K562 (cell line): ENCODE measurements at regions not wholly inside any gene's neighbourhood (a gene's known extent, or its start where the extent isn't known, plus 50 kb on each side); places are given as distances from the start of the nearest gene placed in this dataset.

Experiments
- ATAC-seq: fragments of 200-7000 bp; cut with Tn5 transposase; 3 replicates; pipeline ENCODE4 v1.9.1; 2020; ENCODE audit warnings: moderate library complexity
- BruUV-seq: library from RNA; stranded (reverse); fragments of 400-500 nt; replicated peaks from 2 replicates; lab custom pipeline; 2021; lab: Mats Ljungman, UMichigan
- CTCF ChIA-PET: fragments of 300-600 bp; formaldehyde crosslinking; extraction: SDS; loops from one replicate; lab custom pipeline; 2021; ENCODE audit warnings: low intra/inter-chr PET ratio; lab: Yijun Ruan, JAX
- POLR2A ChIA-PET: fragments of 300-600, 350-650 bp; sonication (Branson Sonifier 250); formaldehyde crosslinking; extraction: SDS; loops from one replicate; lab custom pipeline; 2021; ENCODE audit warnings: antibody characterized with exemption, inconsistent platforms; lab: Yijun Ruan, JAX
- DNase-seq, 4 experiments: peaks; one replicate each; pipeline versions ENCODE4 v3.0.0 to v3.0.0-alpha.2; 2011 to 2018; ENCODE audit warnings: low spot score in 3 of 4, mixed read lengths in 3 of 4; ENCODE audit errors: extremely low read depth in 1 of 4
- FAIRE-seq: peaks from 2 replicates; lab custom pipeline; 2011; peaks lifted over from hg19 to GRCh38; lab: Jason Lieb, UNC
- H2AFZ ChIP-seq: 2 replicates; pipeline ENCODE4 v1.6.0; 2011; ENCODE audit warnings: low read depth, low read length, control low read depth, inconsistent platforms
- H3K27ac ChIP-seq: fragments of 200-600 bp; 3 replicates; pipeline ENCODE4 v1.8.0; 2011; ENCODE audit warnings: low read depth, mild to moderate bottlenecking, control low read depth, inconsistent platforms, low read length, moderate library complexity, mixed read lengths; ENCODE audit errors: extremely low read depth
- H3K27me3 ChIP-seq, 2 experiments: fragments of 300-600 bp in 1 of 2; 2 replicates in 1 of 2; 3 replicates in 1 of 2; pipeline versions ENCODE4 v1.6.0 to v1.8.0; 2011; ENCODE audit warnings: inconsistent platforms in 2 of 2, low read length in 2 of 2, mild to moderate bottlenecking in 1 of 2, mixed read lengths in 1 of 2, moderate library complexity in 1 of 2; ENCODE audit not compliant: control insufficient read depth in 2 of 2, insufficient read depth in 2 of 2
- H3K36me3 ChIP-seq: fragments of 300-600 bp; 3 replicates; pipeline ENCODE4 v1.8.0; 2011; ENCODE audit warnings: mild to moderate bottlenecking, low read length, inconsistent platforms; ENCODE audit not compliant: control insufficient read depth, insufficient read depth
- H3K4me1 ChIP-seq, 2 experiments: fragments of 200-600 bp in 1 of 2; replicated peaks in 1 of 2; 2 replicates in 1 of 2; 3 replicates in 1 of 2; pipeline versions ENCODE4 v1.5.1 to v1.8.0; 2011; ENCODE audit warnings: inconsistent platforms in 2 of 2, low read length in 2 of 2, mild to moderate bottlenecking in 1 of 2, mixed read lengths in 1 of 2, moderate library complexity in 1 of 2; ENCODE audit not compliant: control insufficient read depth in 2 of 2, insufficient read depth in 2 of 2
- H3K4me2 ChIP-seq: 2 replicates; pipeline ENCODE4 v1.6.1; 2011; ENCODE audit warnings: low read length, control low read depth, inconsistent platforms, mixed read lengths; ENCODE audit not compliant: insufficient read depth
- H3K4me3 ChIP-seq: fragments of 200-600 bp; sonication (generic), shearing (Covaris generic); 2 replicates; pipeline ENCODE4 v1.5.1; 2016; ENCODE audit warnings: control low read depth, inconsistent platforms
- H3K79me2 ChIP-seq: fragments of 200-600 bp; 3 replicates; pipeline ENCODE4 v1.8.0; 2011; ENCODE audit warnings: low read length, inconsistent platforms; ENCODE audit not compliant: control insufficient read depth, insufficient read depth
- H3K9ac ChIP-seq, 2 experiments: 2 replicates each; pipeline versions ENCODE4 v1.6.0 to v1.6.1; 2011; ENCODE audit warnings: low read depth in 2 of 2, low read length in 2 of 2, control low read depth in 1 of 2, inconsistent platforms in 1 of 2, mild to moderate bottlenecking in 1 of 2, mixed read lengths in 1 of 2; ENCODE audit not compliant: insufficient read depth in 1 of 2
- H3K9me1 ChIP-seq: one replicate; pipeline ENCODE4 v1.6.0; 2011; ENCODE audit warnings: inconsistent platforms, mild to moderate bottlenecking, low read length, moderate library complexity; ENCODE audit not compliant: control insufficient read depth, insufficient read depth
- H3K9me3 ChIP-seq: replicated peaks from 2 replicates; pipeline ENCODE4 v1.5.1; 2011; ENCODE audit warnings: low read depth, low read length, inconsistent platforms; ENCODE audit not compliant: control insufficient read depth, insufficient read depth
- H4K20me1 ChIP-seq: replicated peaks from 2 replicates; pipeline ENCODE4 v1.6.1; 2011; ENCODE audit warnings: low read length, inconsistent platforms, mixed read lengths; ENCODE audit not compliant: control insufficient read depth, insufficient read depth
- AFF1 ChIP-seq, 2 experiments: fragments of 450-650 bp; IDR thresholded peaks; 2 replicates each; pipeline ENCODE4 v1.6.1; 2018; ENCODE audit warnings: mild to moderate bottlenecking in 2 of 2, low read depth in 1 of 2; ENCODE audit not compliant: partially characterized antibody in 2 of 2
- BCLAF1 ChIP-seq, 2 experiments: fragments of 450-650 bp in 1 of 2; IDR thresholded peaks; 2 replicates each; pipeline ENCODE4 v1.6.1; 2011 to 2017; ENCODE audit warnings: low read depth in 2 of 2, antibody characterized with exemption in 1 of 2, borderline replicate concordance in 1 of 2, low read length in 1 of 2, mild to moderate bottlenecking in 1 of 2, mixed read lengths in 1 of 2; ENCODE audit not compliant: control insufficient read depth in 1 of 2
- JUNB ChIP-seq: fragments of 450-650 bp; formaldehyde crosslinking; conservative IDR thresholded peaks from 2 replicates; pipeline ENCODE4 v1.4.0; 2020; ENCODE audit warnings: mild to moderate bottlenecking
- NCOA1 ChIP-seq: fragments of 450-650 bp; IDR thresholded peaks from 2 replicates; pipeline ENCODE4 v1.6.1; 2016; ENCODE audit warnings: low read depth
- NFIC ChIP-seq: fragments of 450-650 bp; IDR thresholded peaks from 2 replicates; pipeline ENCODE4 v1.6.1; 2017; ENCODE audit warnings: mild to moderate bottlenecking, inconsistent platforms
- TRIM24 ChIP-seq, 2 experiments: fragments of 450-650 bp; IDR thresholded peaks; 2 replicates each; pipeline ENCODE4 v1.6.1; 2016
- TRIM28 ChIP-seq: fragments of 450-650 bp; IDR thresholded peaks from 2 replicates; pipeline ENCODE4 v1.6.1; 2017
- ZNF24 ChIP-seq: fragments of 450-650 bp; IDR thresholded peaks from 2 replicates; pipeline ENCODE4 v1.6.1; 2016
- ZNF280A ChIP-seq: fragments of 450-650 bp; IDR thresholded peaks from 2 replicates; pipeline ENCODE4 v1.6.1; 2018; ENCODE audit warnings: mild to moderate bottlenecking, low read depth; ENCODE audit not compliant: partially characterized antibody
- WGBS: fragments of 100-300 bp; shearing (Covaris generic); methylation state at CpG from one replicate; pipeline ENCODE4 v1.1.6; 2016; ENCODE audit warnings: low coverage, mixed read lengths; ENCODE audit not compliant: insufficient coverage; ENCODE audit errors: missing lambda C conversion rate; 5-methylcytosine and 5-hydroxymethylcytosine counted together
- in situ Hi-C: fragments of 300-500 bp; cut with MboI; formaldehyde crosslinking; loops from 4 replicates; pipeline ENCODE4 v1.15.0; 2018; ENCODE audit warnings: inconsistent platforms, mixed read lengths
- intact Hi-C: fragments of 100-400 bp; cut with micrococcal nuclease; formaldehyde crosslinking; loops from 2 replicates; pipeline ENCODE4 v1.14.2; 2022

- 8% methylated on average over 1 of the region's 1 CpG for WGBS
- CTCF ChIA-PET, result no interaction called here
- Histone ChIP-seq H3K27me3 (no peaks in the 10 kb centered on the region), H3K9me3 (no peaks in the 10 kb centered on the region), H3K9me1 (no peaks in the 10 kb centered on the region), H3K9ac (no peak overlapping the region), H3K27ac (no peak overlapping the region), H3K4me3 (no peak overlapping the region), H3K36me3 (no peaks in the 10 kb centered on the region), H4K20me1 (no peaks in the 10 kb centered on the region), H3K4me2 (no peak overlapping the region), H2AFZ (no peak overlapping the region), H3K79me2 (no peaks in the 10 kb centered on the region), H3K4me1 (peaks cover 21 to 36% of the 10 kb centered on the region in 2 experiments; a peak in 4 of 5 replicates)
- no peak for DNase-seq
- ATAC-seq, result no peak
- intact Hi-C loops (no loop called here), in situ Hi-C loops (no loop called here)
- BruUV-seq, result no TSS peak
- TF ChIP-seq NCOA1 (no peak), AFF1 (IDR thresholded peaks at IDR 0.05; ENCODE audit: low read depth in 1 of 2, partially characterized antibody in 2 of 2) (peak in 1 of 2 experiments; percentile 92), NFIC (peak; percentile 25; the same call in 1 of the 2 replicates), ZNF280A (no peak), TRIM28 (0 out of 2 replicates have a peak, but pooled peaks have one; percentile 44), TRIM24 (IDR thresholded peaks at IDR 0.05) (0 out of 4 replicates have a peak, but pooled peaks of 1 of the 2 experiments have one; percentile 13), BCLAF1 (IDR thresholded peaks at IDR 0.05; ENCODE audit: borderline replicate concordance in 1 of 2, control insufficient read depth in 1 of 2, low read depth in 2 of 2, low read length in 1 of 2) (no peak), ZNF24 (no peak), JUNB (no peak)
- POLR2A ChIA-PET, result no interaction called here
- no peak for FAIRE-seq
These were observed 162.5 kb upstream of the PITX1 start for GRCh38 chr5:135196483-135196882.
